GM13977 (cell line): ENCODE measurements at regions not wholly inside any gene's neighbourhood (a gene's known extent, or its start where the extent isn't known, plus 50 kb on each side); places are given as distances from the start of the nearest gene placed in this dataset.
"Not testable (repeated sequence)": the region's sequence is repeated elsewhere in the genome, so short reads cannot be mapped to it uniquely, and the experiment has no call there.

Source experiments
- DNase-seq: peaks from one replicate; pipeline ENCODE4 v3.0.0; 2012; ENCODE audit warnings: low spot score
- in situ Hi-C: fragments of 300-500 bp; cut with MboI; formaldehyde crosslinking; loops from one replicate; pipeline ENCODE4 v1.12.0; 2022; ENCODE audit warnings: low sequenced_read_pairs, low pct_unique_long_range_greater_than_20kb, mixed read lengths, inconsistent platforms; ENCODE audit not compliant: unreplicated experiment
- TF ChIP-seq, protein P1 (sequence below): IDR thresholded peaks from 2 replicates; pipeline ENCODE4 v1.5.1; 2012; ENCODE audit warnings: mild to moderate bottlenecking, control low read depth; ENCODE audit not compliant: insufficient read depth; ENCODE audit errors: extremely low read depth, missing control alignments

DNA sequence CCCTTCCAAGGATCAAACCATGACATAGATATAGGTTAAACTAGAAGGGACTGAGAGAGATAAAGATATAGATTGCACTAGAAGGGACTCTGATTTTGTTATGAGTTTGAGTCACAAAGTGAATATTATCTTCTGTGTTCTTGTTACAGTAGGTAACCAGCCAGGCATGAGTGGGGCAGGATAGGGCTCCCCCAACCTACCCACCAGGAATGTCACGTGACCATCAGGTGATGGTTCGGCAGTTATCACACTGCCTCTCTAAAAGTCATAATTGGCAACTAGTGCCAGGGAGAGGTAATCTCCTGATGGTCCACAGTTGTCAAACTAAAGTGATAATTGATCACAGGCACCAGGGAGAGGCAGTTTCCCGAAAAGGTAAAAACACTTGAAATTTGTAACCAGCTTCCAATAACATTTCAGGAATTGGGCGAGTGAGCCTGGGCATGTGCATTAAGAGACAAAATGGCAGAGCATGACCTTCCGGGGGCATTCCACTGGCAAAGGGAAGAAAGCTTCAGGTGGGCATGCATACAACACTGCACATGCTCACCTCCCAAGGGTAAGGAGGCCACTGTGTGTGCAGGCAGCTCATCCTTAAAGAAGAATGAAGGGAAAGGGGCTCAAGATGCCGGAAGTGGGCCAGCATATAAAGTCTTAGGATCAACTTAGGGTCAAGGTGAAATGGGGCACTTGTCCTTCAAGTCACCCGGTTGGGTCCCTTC lies 533.6 kb upstream of the HTR2C start:
- DNase-seq: no peak
- in situ Hi-C loops: no loop called here
- TF ChIP-seq, protein P1, sequence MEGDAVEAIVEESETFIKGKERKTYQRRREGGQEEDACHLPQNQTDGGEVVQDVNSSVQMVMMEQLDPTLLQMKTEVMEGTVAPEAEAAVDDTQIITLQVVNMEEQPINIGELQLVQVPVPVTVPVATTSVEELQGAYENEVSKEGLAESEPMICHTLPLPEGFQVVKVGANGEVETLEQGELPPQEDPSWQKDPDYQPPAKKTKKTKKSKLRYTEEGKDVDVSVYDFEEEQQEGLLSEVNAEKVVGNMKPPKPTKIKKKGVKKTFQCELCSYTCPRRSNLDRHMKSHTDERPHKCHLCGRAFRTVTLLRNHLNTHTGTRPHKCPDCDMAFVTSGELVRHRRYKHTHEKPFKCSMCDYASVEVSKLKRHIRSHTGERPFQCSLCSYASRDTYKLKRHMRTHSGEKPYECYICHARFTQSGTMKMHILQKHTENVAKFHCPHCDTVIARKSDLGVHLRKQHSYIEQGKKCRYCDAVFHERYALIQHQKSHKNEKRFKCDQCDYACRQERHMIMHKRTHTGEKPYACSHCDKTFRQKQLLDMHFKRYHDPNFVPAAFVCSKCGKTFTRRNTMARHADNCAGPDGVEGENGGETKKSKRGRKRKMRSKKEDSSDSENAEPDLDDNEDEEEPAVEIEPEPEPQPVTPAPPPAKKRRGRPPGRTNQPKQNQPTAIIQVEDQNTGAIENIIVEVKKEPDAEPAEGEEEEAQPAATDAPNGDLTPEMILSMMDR: no peak

DNA sequence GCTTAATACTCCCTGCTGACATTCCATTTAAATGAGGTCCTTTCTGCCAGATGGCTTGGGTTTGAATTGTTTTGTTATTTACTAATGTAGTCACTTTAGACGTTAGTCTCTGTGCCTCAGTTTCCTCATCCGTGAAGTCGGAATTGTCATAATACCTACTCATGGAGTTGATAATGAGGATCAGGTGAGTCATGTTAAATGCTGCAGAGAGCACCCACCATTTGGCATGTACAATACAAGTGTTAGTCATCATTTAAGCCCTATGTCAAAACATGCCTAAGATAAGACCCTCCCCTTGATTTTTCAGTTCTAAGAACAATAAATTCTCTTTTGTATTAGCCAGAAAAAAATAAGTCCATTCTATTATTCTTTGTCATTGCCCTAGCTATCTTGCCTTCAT lies 534.8 kb upstream of the HTR2C start:
- DNase-seq: no peak
- TF ChIP-seq, protein P1: no peak
- in situ Hi-C loops: no loop called here

DNA sequence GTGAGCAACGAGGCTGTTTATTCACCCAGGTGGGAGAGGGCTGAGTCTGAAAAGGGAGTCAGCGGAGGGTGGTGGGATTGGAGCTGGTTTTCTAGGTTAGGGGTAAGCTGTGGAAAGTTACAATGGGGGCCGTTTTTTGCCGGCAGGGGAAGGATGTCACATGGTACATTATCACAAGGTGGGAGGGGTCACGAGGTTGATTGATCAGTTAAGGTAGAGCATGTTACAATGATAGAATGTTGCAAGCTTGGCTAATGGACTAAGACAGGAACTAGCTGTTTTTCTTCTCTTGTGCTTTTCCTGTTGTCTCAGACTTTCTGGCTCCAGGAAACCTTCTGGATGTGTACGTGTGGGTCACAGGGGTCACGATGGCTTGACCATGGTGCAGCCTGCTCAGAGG lies 536.3 kb upstream of the HTR2C start:
- TF ChIP-seq, protein P1: no peak
- in situ Hi-C loops: no loop called here
- DNase-seq: no peak

DNA sequence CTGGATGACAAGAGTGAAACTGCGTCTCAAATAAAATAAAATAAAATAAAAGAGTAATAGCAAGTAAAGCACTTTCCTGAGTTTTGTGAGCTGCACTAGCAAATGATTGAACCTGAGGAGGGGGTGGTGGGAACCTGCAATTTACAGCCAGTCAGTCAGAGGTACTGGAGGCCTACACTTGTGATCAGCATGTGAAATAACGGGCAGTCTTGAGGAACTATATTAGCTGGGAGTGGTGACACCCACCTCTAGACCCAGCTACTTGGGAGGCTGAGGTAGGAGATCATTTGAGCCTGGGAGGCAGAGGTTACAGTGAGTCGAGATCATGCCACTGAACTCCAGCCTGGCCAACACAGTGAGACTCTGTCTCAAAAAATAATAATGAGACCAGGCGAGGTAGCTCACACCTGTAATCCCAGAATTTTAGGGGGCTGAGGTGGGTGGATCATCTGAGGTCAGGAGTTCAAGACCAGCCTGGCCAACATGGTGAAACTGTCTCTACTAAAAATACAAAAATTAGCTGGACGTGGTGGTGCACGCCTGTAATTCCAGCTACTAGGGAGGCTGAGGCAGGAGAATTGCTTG lies 537.1 kb upstream of the HTR2C start:
- TF ChIP-seq, protein P1: no peak
- in situ Hi-C loops: no loop called here
- DNase-seq: no peak

DNA sequence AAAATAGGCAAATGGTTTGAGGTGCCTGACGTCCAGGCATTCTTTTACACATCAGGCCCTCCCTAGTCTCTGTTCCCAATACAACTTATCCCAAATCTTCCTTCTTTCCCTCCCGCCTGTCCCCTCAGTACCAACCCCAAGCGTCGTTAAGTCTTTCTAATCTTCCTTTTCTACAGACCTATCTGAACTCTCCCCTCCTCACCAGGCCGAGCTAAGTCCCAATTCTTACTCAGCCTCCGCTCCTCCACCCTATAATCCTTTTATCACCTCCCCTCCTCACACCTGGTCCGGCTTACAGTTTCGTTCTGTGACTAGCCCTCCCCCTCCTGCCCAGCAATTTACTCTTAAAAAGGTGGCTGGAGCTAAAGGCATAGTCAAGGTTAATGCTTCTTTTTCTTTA lies 542.4 kb upstream of the HTR2C start:
- DNase-seq, in situ Hi-C loops: not testable (repeated sequence)

DNA sequence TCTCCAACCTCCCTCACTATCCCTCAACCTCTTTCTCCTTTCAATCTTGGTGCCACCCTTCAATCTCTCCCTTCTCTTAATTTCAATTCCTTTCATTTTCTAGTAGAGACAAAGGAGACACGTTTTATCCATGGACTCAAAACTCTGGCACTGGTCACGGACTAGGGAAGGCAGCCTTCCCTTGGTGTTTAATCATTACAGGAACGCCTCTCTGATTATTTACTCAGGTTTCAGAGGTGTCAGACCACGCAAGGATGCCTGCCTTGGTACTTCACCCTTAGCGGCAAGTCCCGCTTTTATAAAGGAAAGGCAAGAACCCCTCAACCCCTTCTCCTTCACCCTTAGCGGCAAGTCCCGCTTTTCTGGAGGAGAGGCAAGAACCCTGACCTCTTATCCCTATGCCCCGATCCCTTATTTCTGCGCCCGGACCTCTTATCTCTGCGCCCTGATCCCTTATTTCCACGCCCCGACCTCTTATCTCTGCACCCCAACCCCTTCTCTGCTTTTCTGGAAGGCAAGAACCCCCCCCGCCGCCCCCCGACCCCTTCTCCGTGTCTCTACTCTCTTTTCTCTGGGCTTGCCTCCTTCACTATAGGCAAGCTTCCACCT lies 543.1 kb upstream of the HTR2C start:
- in situ Hi-C loops, DNase-seq: not testable (repeated sequence)

DNA sequence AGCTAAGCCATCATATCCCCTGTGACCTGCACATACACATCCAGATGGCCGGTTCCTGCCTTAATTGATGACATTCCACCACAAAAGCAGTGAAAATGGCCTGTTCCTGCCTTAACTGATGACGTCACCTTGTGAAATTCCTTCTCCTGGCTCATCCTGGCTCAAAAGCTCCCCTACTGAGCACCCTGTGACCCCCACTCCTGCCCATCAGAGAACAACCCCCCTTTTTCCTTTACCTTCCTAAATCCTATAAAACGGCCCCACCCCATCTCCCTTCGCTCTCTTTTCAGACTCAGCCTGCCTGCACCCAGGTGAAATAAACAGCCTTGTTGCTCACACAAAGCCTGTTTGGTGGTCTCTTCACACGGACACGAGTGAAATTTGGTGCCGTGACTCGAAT lies 543.8 kb upstream of the HTR2C start:
- DNase-seq, in situ Hi-C loops: not testable (repeated sequence)

DNA sequence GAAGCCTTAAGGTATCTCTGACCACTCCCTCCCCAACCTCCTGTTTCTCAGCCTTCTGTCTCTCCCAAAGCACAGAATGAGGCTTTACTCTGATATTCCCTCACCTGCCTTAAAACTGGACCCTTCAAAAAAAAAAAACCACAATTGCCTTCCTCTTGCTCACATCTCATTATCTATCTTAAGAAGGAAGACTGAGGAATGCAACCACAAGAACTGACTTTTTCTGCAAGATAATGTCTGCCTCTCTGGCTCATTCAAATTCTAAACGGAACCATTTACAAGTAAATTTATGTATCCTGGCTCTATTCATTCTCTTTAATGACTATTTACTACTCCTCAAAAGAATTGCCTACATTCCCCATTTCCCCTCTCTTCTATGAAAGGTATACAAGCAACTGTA lies 545.5 kb upstream of the HTR2C start:
- TF ChIP-seq, protein P1: no peak
- in situ Hi-C loops: no loop called here
- no peak for DNase-seq
